ENCODE measurements at regions not wholly inside any gene's neighbourhood (a gene's known extent, or its start where the extent isn't known, plus 50 kb on each side); places are given as distances from the start of the nearest gene placed in this dataset.

DNA sequence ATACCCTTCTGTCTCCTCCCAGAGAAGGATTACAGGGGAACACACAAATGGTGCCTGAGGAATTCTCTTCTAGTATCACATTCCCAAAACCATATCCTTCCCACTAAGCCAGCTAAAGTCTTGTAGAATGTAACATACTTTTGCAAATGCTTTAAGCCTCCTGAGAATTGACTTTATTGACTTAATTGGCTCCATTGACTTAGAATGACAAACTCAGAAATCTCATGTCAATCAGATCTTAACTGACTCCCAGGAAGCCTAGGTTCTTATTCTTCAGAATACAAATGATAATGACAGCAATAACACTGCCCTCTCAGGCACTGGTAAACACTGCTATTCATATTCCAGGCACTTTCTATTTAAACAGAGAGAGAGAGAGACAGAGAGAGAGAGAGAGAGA, 356.9 kb upstream of the PRKCQ start:
- no TSS peak for BruUV-seq (replicated peaks)
- Histone ChIP-seq H3K27ac (ENCODE audit: low read depth, low read length) (no peak overlapping the region), H3K27me3 (ENCODE audit: insufficient read depth, low read length) (peaks cover 20% of the 10 kb centered on the region), H3K4me3 (replicated peaks in 1 of 2; ENCODE audit: low read depth in 1 of 2, low read length in 2 of 2) (no peak overlapping the region), H3K4me2 (ENCODE audit: low read length) (no peak overlapping the region), H2AFZ (ENCODE audit: low read depth, low read length, poor library complexity, severe bottlenecking) (no peak overlapping the region), H3K4me1 (ENCODE audit: control insufficient read depth in 1 of 2, insufficient read depth in 2 of 2, low read length in 2 of 2) (no peaks in the 10 kb centered on the region), H3K9ac (ENCODE audit: low read length) (no peak overlapping the region), H3K79me2 (ENCODE audit: insufficient read depth, low read length) (no peaks in the 10 kb centered on the region), H4K20me1 (ENCODE audit: insufficient read depth) (no peaks in the 10 kb centered on the region), H3K9me3 (ENCODE audit: control insufficient read depth in 1 of 2, insufficient read depth in 1 of 2, low read depth in 1 of 2, low read length in 2 of 2) (no peaks in the 10 kb centered on the region), H3K9me2 (ENCODE audit: insufficient read depth) (no peaks in the 10 kb centered on the region), H3K36me3 (ENCODE audit: control insufficient read depth in 1 of 2, insufficient read depth in 2 of 2, low read length in 2 of 2) (no peaks in the 10 kb centered on the region)
- ChIA-PET CTCF (no interaction called here), RAD21 (ENCODE audit: low non-redundant PET in 1 of 2, low total read pairs in 2 of 2, uncharacterized antibody in 2 of 2, unreplicated experiment in 2 of 2) (no interaction called here), POLR2A (no interaction called here)
- DNase-seq (ENCODE audit: low read depth, low spot score) (no peak), ATAC-seq (no peak)
- intact Hi-C loops (cut with micrococcal nuclease), result no loop called here
- TF ChIP-seq MAX (IDR thresholded peaks at IDR 0.05), result no peak
- TF ChIP-seq, protein P1, sequence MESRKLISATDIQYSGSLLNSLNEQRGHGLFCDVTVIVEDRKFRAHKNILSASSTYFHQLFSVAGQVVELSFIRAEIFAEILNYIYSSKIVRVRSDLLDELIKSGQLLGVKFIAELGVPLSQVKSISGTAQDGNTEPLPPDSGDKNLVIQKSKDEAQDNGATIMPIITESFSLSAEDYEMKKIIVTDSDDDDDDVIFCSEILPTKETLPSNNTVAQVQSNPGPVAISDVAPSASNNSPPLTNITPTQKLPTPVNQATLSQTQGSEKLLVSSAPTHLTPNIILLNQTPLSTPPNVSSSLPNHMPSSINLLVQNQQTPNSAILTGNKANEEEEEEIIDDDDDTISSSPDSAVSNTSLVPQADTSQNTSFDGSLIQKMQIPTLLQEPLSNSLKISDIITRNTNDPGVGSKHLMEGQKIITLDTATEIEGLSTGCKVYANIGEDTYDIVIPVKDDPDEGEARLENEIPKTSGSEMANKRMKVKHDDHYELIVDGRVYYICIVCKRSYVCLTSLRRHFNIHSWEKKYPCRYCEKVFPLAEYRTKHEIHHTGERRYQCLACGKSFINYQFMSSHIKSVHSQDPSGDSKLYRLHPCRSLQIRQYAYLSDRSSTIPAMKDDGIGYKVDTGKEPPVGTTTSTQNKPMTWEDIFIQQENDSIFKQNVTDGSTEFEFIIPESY (IDR thresholded peaks at IDR 0.05; ENCODE audit: extremely low read depth, insufficient replicate concordance, low read length), result no peak
- no peak for TF ChIP-seq FOSL1 (IDR thresholded peaks at IDR 0.05; ENCODE audit: low read depth)
- TF ChIP-seq CEBPB (IDR thresholded peaks at IDR 0.05; ENCODE audit: low read depth), result no peak
- TF ChIP-seq SP1 (IDR thresholded peaks at IDR 0.05; ENCODE audit: low read depth), result no peak
- TF ChIP-seq EZH2phosphoT487 (IDR thresholded peaks at IDR 0.05; ENCODE audit: borderline replicate concordance), result no peak

- intact Hi-C loops (cut with micrococcal nuclease), result no loop called here
- no peak overlapping the region for H3K4me3 ChIP-seq (replicated peaks in 1 of 2; ENCODE audit: low read depth in 1 of 2, low read length in 2 of 2)
- no peak overlapping the region for H3K27ac ChIP-seq (ENCODE audit: low read depth, low read length)
- no peaks in the 10 kb centered on the region for H3K79me2 ChIP-seq (ENCODE audit: insufficient read depth, low read length)
- ATAC-seq (no peak), DNase-seq (ENCODE audit: low read depth, low spot score) (no peak)
- CTCF ChIA-PET, result no interaction called here
- no peak overlapping the region for H3K4me2 ChIP-seq (ENCODE audit: low read length)
- H3K36me3 ChIP-seq (ENCODE audit: control insufficient read depth in 1 of 2, insufficient read depth in 2 of 2, low read length in 2 of 2), result no peaks in the 10 kb centered on the region
- H4K20me1 ChIP-seq (ENCODE audit: insufficient read depth), result no peaks in the 10 kb centered on the region
- POLR2A ChIA-PET, result no interaction called here
- H3K4me1 ChIP-seq (ENCODE audit: control insufficient read depth in 1 of 2, insufficient read depth in 2 of 2, low read length in 2 of 2), result no peaks in the 10 kb centered on the region
- no peak overlapping the region for H3K9ac ChIP-seq (ENCODE audit: low read length)
- H3K9me3 ChIP-seq (ENCODE audit: control insufficient read depth in 1 of 2, insufficient read depth in 1 of 2, low read depth in 1 of 2, low read length in 2 of 2), result no peaks in the 10 kb centered on the region
- H3K9me2 ChIP-seq (ENCODE audit: insufficient read depth), result no peaks in the 10 kb centered on the region
- BruUV-seq (replicated peaks), result no TSS peak
- no peak overlapping the region for H2AFZ ChIP-seq (ENCODE audit: low read depth, low read length, poor library complexity, severe bottlenecking)
- RAD21 ChIA-PET (ENCODE audit: low non-redundant PET in 1 of 2, low total read pairs in 2 of 2, uncharacterized antibody in 2 of 2, unreplicated experiment in 2 of 2), result no interaction called here
- H3K27me3 ChIP-seq (ENCODE audit: insufficient read depth, low read length), result peaks cover 24% of the 10 kb centered on the region
- TF ChIP-seq ZNF274 (IDR thresholded peaks at IDR 0.05; ENCODE audit: low read depth, low read length) (no peak), CBX3 (IDR thresholded peaks at IDR 0.05; ENCODE audit: low read depth) (no peak), RAD21 (IDR thresholded peaks at IDR 0.05; ENCODE audit: low read depth) (no peak), MAX (IDR thresholded peaks at IDR 0.05) (no peak), SP1 (IDR thresholded peaks at IDR 0.05; ENCODE audit: low read depth) (no peak), FOSL1 (IDR thresholded peaks at IDR 0.05; ENCODE audit: low read depth) (no peak), EGR1 (IDR thresholded peaks at IDR 0.05; ENCODE audit: low read depth) (no peak), SRF (IDR thresholded peaks at IDR 0.05; ENCODE audit: low read depth) (no peak), SIN3A (IDR thresholded peaks at IDR 0.05; ENCODE audit: low read depth) (no peak), EZH2phosphoT487 (IDR thresholded peaks at IDR 0.05; ENCODE audit: borderline replicate concordance) (no peak), EZH2 (IDR thresholded peaks at IDR 0.05) (no peak), POLR2AphosphoS5 (IDR thresholded peaks at IDR 0.05; ENCODE audit: low read depth, low read length) (no peak), ZFX (IDR thresholded peaks at IDR 0.05) (no peak), TCF7L2 (IDR thresholded peaks at IDR 0.05; ENCODE audit: borderline replicate concordance, extremely low read depth, insufficient read depth, insufficient read length) (no peak), POLR2A (IDR thresholded peaks at IDR 0.05; ENCODE audit: borderline replicate concordance, extremely low read depth, insufficient read depth, insufficient read length) (no peak)
These were observed 349.2 kb upstream of the PRKCQ start for GRCh38 chr10:6929148-6929830.

Data from HCT116 (cell line).